GM18526 (cell line): ENCODE measurements at regions not wholly inside any gene's neighbourhood (a gene's known extent, or its start where the extent isn't known, plus 50 kb on each side); places are given as distances from the start of the nearest gene placed in this dataset.

Experiments used
- POLR2A ChIP-seq: IDR thresholded peaks from 3 replicates; pipeline ENCODE4 v1.6.1; 2011; ENCODE audit not compliant: insufficient read length; ENCODE audit errors: extremely low read depth

- no peak for TF ChIP-seq POLR2A
Observed at GRCh38 chr2:75311521-75311920, 112.2 kb upstream of the TACR1 start.

GRCh38 chr2:75310876-75311275 is 111.6 kb upstream of the TACR1 start:
- no peak for TF ChIP-seq POLR2A

GRCh38 chr2:75309596-75310463 is 110.5 kb upstream of the TACR1 start:
- no peak for TF ChIP-seq POLR2A

- no peak for TF ChIP-seq POLR2A
Observed at GRCh38 chr2:75303227-75303626, 103.9 kb upstream of the TACR1 start.

GRCh38 chr2:75294362-75294761 is 95.0 kb upstream of the TACR1 start:
- TF ChIP-seq POLR2A, result no peak

GRCh38 chr2:75292826-75293225 is 93.5 kb upstream of the TACR1 start:
- TF ChIP-seq POLR2A, result no peak

GRCh38 chr2:75290600-75291150 is 91.4 kb upstream of the TACR1 start:
- TF ChIP-seq POLR2A, result no peak

- TF ChIP-seq POLR2A, result no peak
Observed at GRCh38 chr2:75289771-75290170, 90.5 kb upstream of the TACR1 start.

GRCh38 chr2:75288760-75289159 is 89.4 kb upstream of the TACR1 start:
- TF ChIP-seq POLR2A, result no peak

GRCh38 chr2:75287624-75288316 is 88.5 kb upstream of the TACR1 start:
- no peak for TF ChIP-seq POLR2A

GRCh38 chr2:75284345-75284744 is 85.0 kb upstream of the TACR1 start:
- TF ChIP-seq POLR2A, result no peak

- no peak for TF ChIP-seq POLR2A
Observed at GRCh38 chr2:75278821-75279379, 79.6 kb upstream of the TACR1 start.

- no peak for TF ChIP-seq POLR2A
Observed at GRCh38 chr2:75278314-75278713, 79.0 kb upstream of the TACR1 start.

GRCh38 chr2:75277111-75277510 is 77.8 kb upstream of the TACR1 start:
- no peak for TF ChIP-seq POLR2A

GRCh38 chr2:75276093-75277029 is 77.0 kb upstream of the TACR1 start:
- TF ChIP-seq POLR2A, result no peak
